ENCODE measurements at regions not wholly inside any gene's neighbourhood (a gene's known extent, or its start where the extent isn't known, plus 50 kb on each side); places are given as distances from the start of the nearest gene placed in this dataset.

- TF ChIP-seq CTCF (IDR thresholded peaks at IDR 0.05; ENCODE audit: insufficient read depth, low read length): no peak
- no peak for DNase-seq (ENCODE audit: low read depth)
- no peak overlapping the region for H3K4me3 ChIP-seq (ENCODE audit: low read depth, low read length)
Observed at GRCh38 chr14:65920996-65921395, 508.5 kb downstream of the FUT8 start.

- H3K4me3 ChIP-seq (ENCODE audit: low read depth, low read length): no peak overlapping the region
- TF ChIP-seq CTCF (IDR thresholded peaks at IDR 0.05; ENCODE audit: insufficient read depth, low read length): no peak
- DNase-seq (ENCODE audit: low read depth): no peak
Observed at GRCh38 chr14:65922142-65922541, 509.6 kb downstream of the FUT8 start.

- no peak for TF ChIP-seq CTCF (IDR thresholded peaks at IDR 0.05; ENCODE audit: insufficient read depth, low read length)
- no peak for DNase-seq (ENCODE audit: low read depth)
- H3K4me3 ChIP-seq (ENCODE audit: low read depth, low read length): no peak overlapping the region
Observed at GRCh38 chr14:65926504-65926903, 514.0 kb downstream of the FUT8 start.

GRCh38 chr14:65926935-65927700 lies 514.6 kb downstream of the FUT8 start:
- no peak for TF ChIP-seq CTCF (IDR thresholded peaks at IDR 0.05; ENCODE audit: insufficient read depth, low read length)
- no peak overlapping the region for H3K4me3 ChIP-seq (ENCODE audit: low read depth, low read length)
- DNase-seq (ENCODE audit: low read depth): no peak

GRCh38 chr14:65927931-65928356 lies 515.4 kb downstream of the FUT8 start:
- no peak for TF ChIP-seq CTCF (IDR thresholded peaks at IDR 0.05; ENCODE audit: insufficient read depth, low read length)
- no peak for DNase-seq (ENCODE audit: low read depth)
- H3K4me3 ChIP-seq (ENCODE audit: low read depth, low read length): no peak overlapping the region

GRCh38 chr14:65928995-65929394 lies 516.5 kb downstream of the FUT8 start:
- no peak for TF ChIP-seq CTCF (IDR thresholded peaks at IDR 0.05; ENCODE audit: insufficient read depth, low read length)
- H3K4me3 ChIP-seq (ENCODE audit: low read depth, low read length): no peak overlapping the region
- DNase-seq (ENCODE audit: low read depth): no peak

All from fibroblast of the aortic adventitia (primary cell).